ENCODE measurements at regions not wholly inside any gene's neighbourhood (a gene's known extent, or its start where the extent isn't known, plus 50 kb on each side); places are given as distances from the start of the nearest gene placed in this dataset.
A peak's percentile ranks its signal among the peaks of the same experiment; 100 is the strongest.
"Not testable (repeated sequence)": the region's sequence is repeated elsewhere in the genome, so short reads cannot be mapped to it uniquely, and the experiment has no call there.

DNA sequence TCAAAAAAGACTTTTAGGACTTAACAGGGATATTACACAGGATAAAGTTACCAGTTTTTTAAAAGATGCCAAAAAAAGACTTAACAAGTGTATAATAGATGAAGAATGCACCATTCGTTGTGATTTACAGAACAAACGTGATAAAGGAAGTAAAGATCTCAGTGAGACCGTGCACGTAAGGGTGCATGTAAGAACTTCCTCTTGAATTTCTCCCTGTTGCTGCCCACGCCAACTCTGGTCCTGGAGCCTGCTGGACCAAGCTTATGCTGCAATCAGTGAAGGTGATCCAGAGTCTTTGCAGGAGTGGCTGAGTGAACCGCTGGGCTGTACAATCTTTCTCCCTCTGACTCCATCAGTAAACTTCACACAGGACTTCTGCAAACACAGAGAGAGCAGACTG, 593.7 kb downstream of the TMEM121 start:
- no peak for DNase-seq

DNA sequence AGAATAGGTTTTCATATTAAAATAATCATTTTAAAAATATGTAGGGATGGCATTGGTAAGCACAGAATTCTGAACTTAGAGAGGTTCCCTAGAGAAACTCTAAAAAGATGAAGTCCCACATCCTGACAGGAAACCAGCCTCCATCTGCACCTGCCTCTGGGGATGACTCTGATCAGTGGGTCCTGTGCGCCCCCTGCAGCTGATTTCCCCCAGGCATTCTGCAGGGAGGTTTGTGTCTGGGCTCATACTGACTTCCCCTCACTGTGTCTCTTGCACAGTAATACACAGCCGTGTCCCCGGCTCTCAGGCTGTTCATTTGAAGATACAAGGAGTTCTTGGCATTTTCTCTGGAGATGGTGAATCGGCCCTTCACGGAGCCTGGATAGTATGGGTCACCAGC, 602.9 kb downstream of the TMEM121 start:
- DNase-seq, result peak; percentile 22

DNA sequence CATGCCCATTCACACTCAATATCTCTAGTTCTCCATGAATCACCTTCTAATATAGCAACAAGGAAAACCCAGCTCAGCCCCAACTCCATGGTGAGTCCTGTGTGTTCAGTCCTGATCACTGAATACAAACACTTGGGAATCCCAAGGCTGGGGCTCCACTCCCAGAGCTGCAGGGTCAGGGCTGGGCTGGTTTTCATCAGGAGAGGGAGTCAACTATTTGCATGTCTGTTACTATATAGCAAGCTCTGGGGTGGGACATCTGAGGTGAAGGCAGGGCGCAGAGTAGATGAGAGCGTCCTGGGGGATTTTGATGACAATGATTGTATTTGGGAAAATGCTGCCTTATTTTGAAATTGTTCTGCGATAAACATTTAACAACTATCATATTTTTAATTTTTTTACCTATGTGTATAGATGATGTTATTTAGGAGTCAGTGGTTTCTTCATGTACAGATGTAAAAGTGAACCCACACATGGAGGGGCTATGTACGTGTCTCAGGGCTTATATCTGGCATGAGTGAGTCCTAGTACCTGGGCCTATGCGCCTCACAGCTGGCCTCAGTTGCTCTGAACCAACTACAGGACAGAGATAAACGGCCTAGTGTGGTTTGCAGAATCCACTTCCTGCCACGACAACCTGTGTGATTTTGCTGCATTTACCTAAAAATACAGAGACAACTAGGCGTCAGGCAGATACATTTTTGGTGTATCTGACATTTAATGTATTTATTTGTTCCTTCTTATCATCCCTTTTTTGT, 603.7 kb downstream of the TMEM121 start:
- not testable (repeated sequence) for DNase-seq

DNA sequence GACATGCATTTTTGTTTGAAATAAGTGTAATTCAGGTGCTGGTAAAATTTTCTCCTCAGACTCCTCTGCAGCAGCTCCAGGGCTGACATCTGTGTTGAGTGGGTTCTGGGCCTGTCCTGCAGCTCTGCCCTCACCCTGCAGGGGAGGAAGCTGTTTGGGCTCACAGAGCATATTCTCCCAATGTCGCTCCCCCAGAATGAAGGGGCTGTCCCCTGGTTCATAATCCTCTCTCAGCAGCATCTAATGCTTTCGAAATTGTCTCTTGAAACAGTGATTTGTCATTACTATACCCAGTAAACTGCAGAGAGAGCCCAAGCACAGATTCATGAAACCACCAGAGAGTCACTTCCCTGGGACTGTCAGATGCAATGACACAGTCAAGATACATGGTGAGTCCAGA, 606.7 kb downstream of the TMEM121 start:
- DNase-seq, result not testable (repeated sequence)

DNA sequence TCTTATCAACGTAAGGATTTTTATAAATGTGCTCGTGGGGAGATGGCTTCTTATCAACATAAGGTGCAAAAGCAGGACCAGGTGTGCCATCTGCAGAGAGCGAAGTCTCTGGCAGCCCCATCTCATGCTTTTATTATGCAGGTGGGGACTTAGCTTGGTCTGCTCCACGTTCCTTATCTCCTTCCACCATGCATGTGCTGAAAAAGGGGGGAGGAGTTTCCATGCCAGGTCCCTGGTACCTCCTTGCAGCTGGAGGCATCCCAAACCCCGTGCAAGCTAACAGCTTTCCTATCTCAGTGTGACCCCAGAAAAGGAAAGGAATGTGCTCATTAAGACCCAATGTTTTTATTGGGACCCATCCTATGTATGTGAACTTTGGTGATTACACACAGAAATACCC, 608.5 kb downstream of the TMEM121 start:
- DNase-seq, result no peak

DNA sequence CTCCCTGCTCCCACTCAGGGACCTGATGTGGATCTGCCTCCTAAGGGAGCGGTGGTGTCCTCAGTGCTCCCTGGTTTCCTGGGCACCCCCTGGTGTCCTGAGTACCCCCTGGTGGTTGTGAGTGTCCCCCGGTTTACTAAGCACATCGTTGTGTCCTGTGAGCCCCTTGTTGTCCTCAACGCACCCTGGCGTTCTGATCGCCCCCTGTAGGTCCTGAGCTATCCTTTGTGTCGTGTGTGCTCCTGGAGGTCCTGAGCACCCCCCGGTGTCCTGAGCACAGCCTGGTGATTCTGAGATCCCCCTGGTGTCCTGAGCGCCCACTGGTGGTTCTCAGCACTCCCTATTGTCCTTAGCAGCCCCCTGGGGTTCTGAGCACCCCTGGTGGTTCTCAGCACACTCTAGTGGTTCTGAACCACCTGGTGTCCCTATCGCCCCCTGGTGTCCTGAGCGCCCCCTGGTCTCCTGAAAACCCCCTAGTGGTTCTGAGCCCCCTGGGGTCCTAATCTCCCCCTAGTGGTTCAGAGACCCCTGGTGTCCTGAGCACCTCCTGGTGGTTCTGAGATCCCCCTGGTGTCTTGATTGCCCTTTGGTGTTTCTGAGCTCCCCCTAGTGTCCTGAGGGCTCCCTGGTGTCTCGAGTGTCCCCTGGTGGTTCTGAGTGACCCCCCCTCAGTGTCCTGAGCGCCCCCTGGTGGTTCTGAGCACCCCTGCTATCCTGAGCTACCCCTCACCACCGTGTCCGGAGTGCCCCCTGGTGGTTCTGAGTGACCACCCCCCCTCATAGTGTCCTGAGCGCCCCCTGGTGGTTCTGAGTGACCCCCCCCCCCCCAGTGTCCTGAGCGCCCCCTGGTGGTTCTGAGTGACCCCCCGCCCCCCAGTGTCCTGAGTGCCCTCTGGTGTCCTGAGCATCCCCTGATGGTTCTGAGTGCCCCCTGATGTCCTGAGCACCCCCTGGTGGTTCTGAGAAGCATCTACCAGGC, 615.1 kb downstream of the TMEM121 start:
- DNase-seq, result no peak

GRCh38 chr14:106145731-106146130, 619.3 kb downstream of the TMEM121 start:
- not testable (repeated sequence) for DNase-seq

DNA sequence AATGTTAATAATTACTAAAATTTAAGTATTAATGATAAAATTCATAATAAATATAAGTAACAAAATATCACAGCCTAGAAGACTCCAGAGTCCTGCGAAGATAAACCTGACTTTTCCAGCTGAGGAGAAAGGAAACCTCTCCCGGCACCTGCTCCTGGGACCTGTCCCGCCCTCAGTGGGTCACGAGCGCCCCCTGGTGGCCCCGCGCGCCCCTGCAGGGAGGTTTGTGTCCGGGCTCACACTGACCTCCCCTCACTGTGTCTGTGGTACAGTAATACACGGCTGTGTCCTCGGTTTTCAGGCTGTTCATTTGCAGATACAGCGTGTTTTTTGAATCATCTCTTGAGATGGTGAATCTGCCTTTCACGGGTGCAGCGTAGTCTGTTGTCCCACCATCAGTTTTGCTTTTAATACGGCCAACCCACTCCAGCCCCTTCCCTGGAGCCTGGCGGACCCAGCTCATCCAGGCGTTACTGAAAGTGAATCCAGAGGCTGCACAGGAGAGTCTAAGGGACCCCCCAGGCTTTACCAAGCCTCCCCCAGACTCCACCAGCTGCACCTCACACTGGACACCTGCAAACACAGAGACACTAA, 627.1 kb downstream of the TMEM121 start:
- peak; percentile 80 for DNase-seq

GRCh38 chr14:106163316-106163715, 636.9 kb downstream of the TMEM121 start:
- no peak for DNase-seq

- not testable (repeated sequence) for DNase-seq
Observed at GRCh38 chr14:106163812-106164211, 637.4 kb downstream of the TMEM121 start.

- no peak for DNase-seq
Observed at GRCh38 chr14:106166232-106166631, 639.8 kb downstream of the TMEM121 start.

GRCh38 chr14:106166650-106167204, 640.3 kb downstream of the TMEM121 start:
- DNase-seq, result no peak

- peak; percentile 21 for DNase-seq
Observed at GRCh38 chr14:106170163-106170658, 643.8 kb downstream of the TMEM121 start.

DNA sequence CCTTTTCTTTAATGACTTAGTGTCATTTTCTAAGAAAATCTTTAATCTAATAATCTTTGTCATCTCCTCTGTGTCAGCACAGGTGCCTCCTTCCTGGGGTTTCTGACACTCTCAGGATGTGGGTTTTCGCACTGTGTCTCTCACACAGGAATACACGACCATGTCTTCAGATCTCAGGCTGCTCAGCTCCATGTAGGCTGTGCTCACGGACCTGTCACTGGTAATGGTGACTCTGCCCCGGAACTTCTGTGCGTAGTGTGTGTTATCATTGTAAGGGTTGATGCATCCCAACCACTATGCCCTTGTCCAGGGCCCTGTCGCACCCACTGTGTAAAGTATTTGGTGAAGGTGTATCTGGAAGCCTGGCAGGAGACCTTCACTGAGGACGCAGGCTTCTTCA, 647.8 kb downstream of the TMEM121 start:
- DNase-seq, result no peak

DNA sequence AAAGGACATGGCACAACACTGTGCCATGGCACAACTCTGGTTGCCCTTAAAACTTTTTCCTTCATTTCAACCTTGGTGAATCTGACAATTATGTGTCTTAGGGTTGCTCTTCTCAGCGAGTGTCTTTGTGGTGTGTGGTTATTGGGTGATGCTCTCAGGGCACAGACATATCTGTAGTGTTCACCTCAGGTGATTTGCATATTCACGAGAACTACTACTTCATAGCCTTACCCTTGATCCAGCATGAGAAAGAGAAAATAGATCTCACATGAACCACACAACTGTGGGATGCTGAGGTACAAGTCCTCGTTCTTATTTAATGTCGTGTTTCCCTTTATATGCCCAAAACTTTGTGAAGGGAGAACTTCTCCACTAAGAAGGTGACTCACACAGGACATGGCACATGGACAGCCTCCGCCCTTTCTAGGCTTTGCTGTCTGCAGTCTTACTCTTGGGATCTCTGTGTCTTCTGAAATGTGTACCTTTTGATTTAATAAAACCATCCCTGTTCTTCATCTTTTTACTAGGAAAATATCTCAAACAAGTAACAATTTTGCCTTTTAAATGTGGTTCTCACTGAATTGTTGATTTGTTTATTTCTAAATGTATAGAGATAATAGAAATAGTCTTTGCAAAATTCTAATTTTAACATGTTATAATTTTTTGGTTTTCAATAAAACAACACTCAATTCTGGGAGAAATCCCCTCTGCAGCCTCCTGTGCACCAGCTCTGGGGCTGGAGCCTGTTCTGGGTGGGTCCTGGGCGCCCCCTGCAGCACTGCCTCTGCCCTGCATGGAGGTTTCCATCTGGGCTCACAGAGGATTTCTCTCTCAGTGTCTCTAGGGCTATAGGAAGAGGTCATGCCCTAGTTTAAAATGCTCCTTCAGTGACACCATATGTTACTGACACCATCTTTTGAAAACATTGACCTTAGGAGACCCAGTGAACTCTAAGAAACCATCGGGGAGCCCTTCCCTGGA, 651.2 kb downstream of the TMEM121 start:
- not testable (repeated sequence) for DNase-seq

- no peak for DNase-seq
Observed at GRCh38 chr14:106179761-106180160, 653.4 kb downstream of the TMEM121 start.

GRCh38 chr14:106184771-106185170, 658.4 kb downstream of the TMEM121 start:
- not testable (repeated sequence) for DNase-seq

- DNase-seq, result not testable (repeated sequence)
Observed at GRCh38 chr14:106185174-106185836, 658.9 kb downstream of the TMEM121 start.

GRCh38 chr14:106185837-106186233, 659.5 kb downstream of the TMEM121 start:
- DNase-seq, result no peak

DNA sequence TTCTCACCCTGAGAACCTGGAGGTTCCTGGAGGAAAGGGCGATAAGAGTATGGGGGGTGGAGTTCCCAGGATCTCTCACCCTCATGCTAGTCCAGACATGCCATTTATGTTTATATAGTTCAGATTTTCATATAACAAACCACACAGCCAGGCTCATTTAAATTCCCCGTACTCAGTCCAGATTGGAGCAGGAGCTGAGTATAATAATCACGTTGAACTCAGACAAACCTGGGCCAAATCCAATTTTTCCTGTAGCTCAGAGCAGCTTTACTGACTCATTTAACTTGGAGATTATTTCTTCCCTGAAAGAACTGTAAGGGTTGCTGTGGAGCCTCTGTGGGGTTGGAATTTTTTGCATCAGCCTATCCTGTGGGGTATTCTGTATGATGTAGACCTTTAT, 660.8 kb downstream of the TMEM121 start:
- no peak for DNase-seq

DNA sequence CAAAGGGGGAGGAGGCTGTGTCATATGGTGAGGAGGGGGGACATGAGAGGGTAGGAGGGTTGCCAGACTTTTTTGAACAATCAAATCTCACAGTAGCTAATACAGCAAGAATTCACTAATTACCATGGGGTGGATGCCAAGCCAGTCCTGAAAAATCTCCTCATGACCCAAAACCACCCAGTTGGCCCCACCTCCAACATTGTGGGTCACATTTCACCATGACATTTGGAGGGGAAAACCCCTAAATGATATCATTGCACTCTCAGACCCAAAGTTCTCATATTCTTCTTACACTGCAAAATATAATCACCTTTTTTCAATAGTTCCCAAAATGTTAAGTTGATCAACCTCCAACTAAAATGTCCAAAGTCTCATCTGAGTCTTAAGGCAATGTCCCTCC, 666.3 kb downstream of the TMEM121 start:
- not testable (repeated sequence) for DNase-seq
